Limb (tissue), 2 donors: ENCODE measurements at regions not wholly inside any gene's neighbourhood (a gene's known extent, or its start where the extent isn't known, plus 50 kb on each side); places are given as distances from the start of the nearest gene placed in this dataset.
"Not testable (repeated sequence)": the region's sequence is repeated elsewhere in the genome, so short reads cannot be mapped to it uniquely, and the experiment has no call there.

Experiments used
- DNase-seq, 2 donors: peaks; one replicate each; pipeline ENCODE4 v3.0.0-alpha.2; 2016; ENCODE audit errors: extremely low spot score in 2 of 2

- DNase-seq = no peak
Observed at GRCh38 chr6:68069921-68070710, 565.0 kb upstream of the ADGRB3 start.

GRCh38 chr6:68059899-68060298 lies 575.2 kb upstream of the ADGRB3 start:
- no peak for DNase-seq

GRCh38 chr6:68059261-68059660 lies 575.8 kb upstream of the ADGRB3 start:
- no peak for DNase-seq

GRCh38 chr6:68056596-68056995 lies 578.5 kb upstream of the ADGRB3 start:
- DNase-seq = not testable (repeated sequence)

- DNase-seq = no peak
Observed at GRCh38 chr6:68054756-68055155, 580.3 kb upstream of the ADGRB3 start.

GRCh38 chr6:68053805-68054373 lies 581.2 kb upstream of the ADGRB3 start:
- no peak for DNase-seq

- no peak for DNase-seq
Observed at GRCh38 chr6:68052234-68052633, 582.8 kb upstream of the ADGRB3 start.

GRCh38 chr6:68049562-68049961 lies 585.5 kb upstream of the ADGRB3 start:
- no peak for DNase-seq

GRCh38 chr6:68046756-68047155 lies 588.3 kb upstream of the ADGRB3 start:
- DNase-seq = no peak

GRCh38 chr6:68046302-68046701 lies 588.8 kb upstream of the ADGRB3 start:
- DNase-seq = no peak

- DNase-seq = no peak
Observed at GRCh38 chr6:68045193-68045592, 589.9 kb upstream of the ADGRB3 start.

GRCh38 chr6:68044264-68044663 lies 590.8 kb upstream of the ADGRB3 start:
- no peak for DNase-seq

GRCh38 chr6:68043122-68043398 lies 592.0 kb upstream of the ADGRB3 start:
- DNase-seq = no peak

GRCh38 chr6:68042339-68043121 lies 592.6 kb upstream of the ADGRB3 start:
- DNase-seq = no peak

GRCh38 chr6:68040780-68041179 lies 594.3 kb upstream of the ADGRB3 start:
- no peak for DNase-seq

- DNase-seq = peak in 1 of 2 donors; percentile 18
Observed at GRCh38 chr6:68040312-68040778, 594.7 kb upstream of the ADGRB3 start.

GRCh38 chr6:68039641-68040311 lies 595.3 kb upstream of the ADGRB3 start:
- DNase-seq = no peak

GRCh38 chr6:68038815-68039408 lies 596.2 kb upstream of the ADGRB3 start:
- DNase-seq = no peak

GRCh38 chr6:68032217-68032616 lies 602.9 kb upstream of the ADGRB3 start:
- no peak for DNase-seq

GRCh38 chr6:68031054-68031453 lies 604.0 kb upstream of the ADGRB3 start:
- DNase-seq = no peak

- DNase-seq = no peak
Observed at GRCh38 chr6:68026483-68026882, 608.6 kb upstream of the ADGRB3 start.

- no peak for DNase-seq
Observed at GRCh38 chr6:68025764-68026163, 609.3 kb upstream of the ADGRB3 start.
